Natural killer cell (primary cell): ENCODE measurements at regions not wholly inside any gene's neighbourhood (a gene's known extent, or its start where the extent isn't known, plus 50 kb on each side); places are given as distances from the start of the nearest gene placed in this dataset.

ENCODE experiments used
- ATAC-seq, 3 donors: fragments of 150-1000 bp in 2 of 3; fragments of 200-7000 bp in 1 of 3; cut with Tn5 transposase; 1 replicate in 1 of 3; 2 replicates in 2 of 3; pipeline ENCODE4 v1.10.0; 2021; ENCODE audit warnings: mild to moderate bottlenecking in 2 of 3, moderate library complexity in 2 of 3
- DNase-seq, 2 donors: peaks; one replicate each; pipeline versions ENCODE4 v3.0.0 to v3.0.0-alpha.2; 2013 to 2021; ENCODE audit warnings: mixed read lengths in 1 of 2
- H3K27ac ChIP-seq: one replicate; pipeline ENCODE4 v1.5.1; 2013; ENCODE audit warnings: mild to moderate bottlenecking, low read length
- H3K27me3 ChIP-seq: one replicate; pipeline ENCODE4 v1.6.1; 2013; ENCODE audit warnings: low read length; ENCODE audit not compliant: control insufficient read depth, insufficient read depth
- H3K36me3 ChIP-seq: one replicate; pipeline ENCODE4 v1.6.1; 2013; ENCODE audit warnings: low read length; ENCODE audit not compliant: control insufficient read depth, insufficient read depth
- H3K4me1 ChIP-seq: one replicate; pipeline ENCODE4 v1.6.1; 2013; ENCODE audit warnings: low read length; ENCODE audit not compliant: control insufficient read depth, insufficient read depth
- H3K4me3 ChIP-seq: one replicate; pipeline ENCODE4 v1.5.1; 2013; ENCODE audit warnings: low read length
- H3K9me3 ChIP-seq: one replicate; pipeline ENCODE4 v1.6.1; 2013; ENCODE audit warnings: low read length; ENCODE audit not compliant: control insufficient read depth, insufficient read depth
- H3K27ac Mint-ChIP-seq, 2 donors: one replicate each; pipeline ENCODE4 v1.8.0; 2022; ENCODE audit warnings: mild to moderate bottlenecking in 2 of 2, mixed read lengths in 2 of 2, moderate library complexity in 1 of 2
- H3K27me3 Mint-ChIP-seq, 2 donors: one replicate each; pipeline ENCODE4 v1.8.0; 2022; ENCODE audit warnings: low read depth in 2 of 2, mixed read lengths in 2 of 2
- H3K36me3 Mint-ChIP-seq: one replicate; pipeline ENCODE4 v1.8.0; 2022; ENCODE audit warnings: mixed read lengths
- H3K4me1 Mint-ChIP-seq, 2 donors: one replicate each; pipeline ENCODE4 v1.8.0; 2022; ENCODE audit warnings: mixed read lengths in 2 of 2
- H3K4me3 Mint-ChIP-seq: one replicate; pipeline ENCODE4 v1.8.0; 2022; ENCODE audit warnings: mild to moderate bottlenecking, moderate library complexity, mixed read lengths
- H3K9me3 Mint-ChIP-seq, 2 donors: one replicate each; pipeline ENCODE4 v1.8.0; 2022; ENCODE audit warnings: mixed read lengths in 2 of 2
- WGBS: methylation state at CpG from one replicate; pipeline ENCODE4 v1.1.7; 2013; ENCODE audit warnings: missing lambda C conversion rate; ENCODE audit not compliant: insufficient coverage; 5-methylcytosine and 5-hydroxymethylcytosine counted together
- intact Hi-C: fragments of 100-400 bp; cut with micrococcal nuclease; formaldehyde crosslinking; loops from one replicate; pipeline ENCODE4 v1.14.2; 2022
- TF ChIP-seq, protein P1 (sequence below): fragments of 200-600 bp; IDR thresholded peaks from one replicate; pipeline ENCODE4 v1.8.0; 2022; ENCODE audit warnings: antibody characterized with exemption

DNA sequence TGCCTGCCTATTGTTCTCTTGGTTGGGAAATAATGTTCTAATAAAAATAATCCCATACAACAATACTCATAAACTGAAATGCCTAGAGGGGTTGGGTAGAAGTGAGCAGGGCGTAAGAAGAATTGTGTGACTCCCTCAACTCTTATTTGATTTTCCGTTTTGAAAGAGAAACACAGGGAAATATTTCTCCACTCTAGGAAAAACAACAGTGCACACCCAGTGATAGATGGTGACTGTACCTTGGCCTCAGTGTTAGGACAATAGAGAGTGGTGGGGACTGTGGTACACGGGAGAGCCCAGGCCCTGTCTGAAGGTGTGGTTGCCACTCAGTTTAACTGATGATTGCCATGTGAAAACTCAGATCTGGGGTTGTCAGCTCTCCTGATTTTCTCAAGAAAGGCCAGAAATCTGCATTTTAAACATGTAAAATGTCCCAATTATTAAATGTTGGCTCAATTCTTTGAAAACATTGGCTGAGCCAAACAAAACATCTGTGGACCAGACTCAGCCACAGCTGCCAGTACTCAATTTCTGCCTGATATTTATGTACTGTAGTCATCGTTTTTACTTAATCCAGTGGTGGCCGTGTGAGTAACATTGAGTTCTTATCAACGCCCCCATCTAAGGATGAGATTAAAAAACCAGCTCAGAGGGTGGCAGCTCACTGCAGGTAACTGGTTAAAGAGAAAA lies 103.8 kb upstream of the ZNF618 start:
- intact Hi-C loops: no loop called here
- Mint-ChIP-seq H3K27ac (no peak overlapping the region), H3K4me3 (no peak overlapping the region), H3K4me1 (peaks cover 8% of the 10 kb centered on the region in 2 donors), H3K9me3 (no peaks in the 10 kb centered on the region), H3K36me3 (no peaks in the 10 kb centered on the region), H3K27me3 (peaks cover 2 to 7% of the 10 kb centered on the region in 2 donors)
- Histone ChIP-seq H3K27ac (no peak overlapping the region), H3K36me3 (no peaks in the 10 kb centered on the region), H3K4me3 (no peak overlapping the region), H3K9me3 (no peaks in the 10 kb centered on the region), H3K27me3 (no peaks in the 10 kb centered on the region), H3K4me1 (no peaks in the 10 kb centered on the region)
- WGBS: 90% methylated on average over 4 of the region's 6 CpGs
- DNase-seq (no peak), ATAC-seq (no peak)
- TF ChIP-seq, protein P1, sequence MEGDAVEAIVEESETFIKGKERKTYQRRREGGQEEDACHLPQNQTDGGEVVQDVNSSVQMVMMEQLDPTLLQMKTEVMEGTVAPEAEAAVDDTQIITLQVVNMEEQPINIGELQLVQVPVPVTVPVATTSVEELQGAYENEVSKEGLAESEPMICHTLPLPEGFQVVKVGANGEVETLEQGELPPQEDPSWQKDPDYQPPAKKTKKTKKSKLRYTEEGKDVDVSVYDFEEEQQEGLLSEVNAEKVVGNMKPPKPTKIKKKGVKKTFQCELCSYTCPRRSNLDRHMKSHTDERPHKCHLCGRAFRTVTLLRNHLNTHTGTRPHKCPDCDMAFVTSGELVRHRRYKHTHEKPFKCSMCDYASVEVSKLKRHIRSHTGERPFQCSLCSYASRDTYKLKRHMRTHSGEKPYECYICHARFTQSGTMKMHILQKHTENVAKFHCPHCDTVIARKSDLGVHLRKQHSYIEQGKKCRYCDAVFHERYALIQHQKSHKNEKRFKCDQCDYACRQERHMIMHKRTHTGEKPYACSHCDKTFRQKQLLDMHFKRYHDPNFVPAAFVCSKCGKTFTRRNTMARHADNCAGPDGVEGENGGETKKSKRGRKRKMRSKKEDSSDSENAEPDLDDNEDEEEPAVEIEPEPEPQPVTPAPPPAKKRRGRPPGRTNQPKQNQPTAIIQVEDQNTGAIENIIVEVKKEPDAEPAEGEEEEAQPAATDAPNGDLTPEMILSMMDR: no peak

DNA sequence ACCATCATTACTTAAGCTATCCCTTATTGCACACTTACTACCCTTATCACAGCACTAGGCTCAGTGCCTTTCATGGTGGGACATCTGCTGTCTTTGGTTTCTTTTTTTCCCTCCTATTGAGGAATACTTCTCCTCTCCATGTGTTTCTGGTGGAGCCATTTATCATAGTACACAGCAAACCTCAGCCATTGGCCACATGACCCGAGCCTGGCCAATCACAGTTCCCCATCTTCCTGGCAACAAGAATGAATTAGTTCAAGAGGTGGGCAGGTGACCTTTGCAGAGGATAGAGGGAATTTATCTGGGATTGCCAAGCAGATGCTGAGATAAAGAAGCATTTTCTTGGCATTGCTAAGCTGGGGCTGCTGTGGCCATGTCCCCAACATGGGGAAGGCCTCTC lies 101.1 kb upstream of the ZNF618 start:
- ATAC-seq (no peak), DNase-seq (no peak)
- no peaks in the 10 kb centered on the region for H3K9me3 ChIP-seq
- H3K36me3 Mint-ChIP-seq: no peaks in the 10 kb centered on the region
- H3K27ac ChIP-seq: no peak overlapping the region
- no peaks in the 10 kb centered on the region for H3K9me3 Mint-ChIP-seq
- peaks cover 0 to 7% of the 10 kb centered on the region in 2 donors for H3K27me3 Mint-ChIP-seq
- no peaks in the 10 kb centered on the region for H3K4me1 ChIP-seq
- intact Hi-C loops: no loop called here
- no peak overlapping the region for H3K27ac Mint-ChIP-seq
- H3K4me1 Mint-ChIP-seq: no peaks in the 10 kb centered on the region
- no peak overlapping the region for H3K4me3 ChIP-seq
- no peaks in the 10 kb centered on the region for H3K27me3 ChIP-seq
- no peak overlapping the region for H3K4me3 Mint-ChIP-seq
- TF ChIP-seq, protein P1: no peak
- no peaks in the 10 kb centered on the region for H3K36me3 ChIP-seq
- WGBS: 89% methylated on average over 1 of the region's 1 CpG

DNA sequence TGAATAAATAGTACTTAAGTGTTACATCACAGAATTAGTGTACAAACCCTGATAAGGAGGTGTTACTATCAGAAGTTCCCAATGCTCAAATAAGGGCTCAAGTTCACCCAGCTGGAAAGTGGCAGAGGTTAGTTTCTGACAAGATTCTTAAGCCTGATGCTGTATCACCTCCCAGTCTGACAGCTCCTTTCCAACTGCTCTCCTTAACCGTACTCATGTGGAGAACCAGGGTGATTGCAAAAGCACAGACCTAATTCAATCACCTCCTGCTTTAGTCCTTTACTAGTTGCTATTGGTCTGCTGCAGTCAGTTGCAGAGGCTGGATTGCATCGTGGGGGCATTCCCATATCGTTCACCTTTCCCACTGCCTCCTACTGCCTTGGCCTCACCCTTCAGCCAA lies 100.4 kb upstream of the ZNF618 start:
- no peak overlapping the region for H3K27ac Mint-ChIP-seq
- DNase-seq (no peak), ATAC-seq (no peak)
- Histone ChIP-seq H3K4me1 (no peaks in the 10 kb centered on the region), H3K4me3 (no peak overlapping the region), H3K27me3 (no peaks in the 10 kb centered on the region), H3K36me3 (no peaks in the 10 kb centered on the region), H3K9me3 (no peaks in the 10 kb centered on the region), H3K27ac (no peak overlapping the region)
- intact Hi-C loops: no loop called here
- no peak overlapping the region for H3K4me3 Mint-ChIP-seq
- H3K36me3 Mint-ChIP-seq: no peaks in the 10 kb centered on the region
- H3K4me1 Mint-ChIP-seq: no peaks in the 10 kb centered on the region
- H3K9me3 Mint-ChIP-seq: no peaks in the 10 kb centered on the region
- H3K27me3 Mint-ChIP-seq: peaks cover 0 to 7% of the 10 kb centered on the region in 2 donors
- TF ChIP-seq, protein P1: no peak
- 92% methylated on average over 3 of the region's 3 CpGs for WGBS

DNA sequence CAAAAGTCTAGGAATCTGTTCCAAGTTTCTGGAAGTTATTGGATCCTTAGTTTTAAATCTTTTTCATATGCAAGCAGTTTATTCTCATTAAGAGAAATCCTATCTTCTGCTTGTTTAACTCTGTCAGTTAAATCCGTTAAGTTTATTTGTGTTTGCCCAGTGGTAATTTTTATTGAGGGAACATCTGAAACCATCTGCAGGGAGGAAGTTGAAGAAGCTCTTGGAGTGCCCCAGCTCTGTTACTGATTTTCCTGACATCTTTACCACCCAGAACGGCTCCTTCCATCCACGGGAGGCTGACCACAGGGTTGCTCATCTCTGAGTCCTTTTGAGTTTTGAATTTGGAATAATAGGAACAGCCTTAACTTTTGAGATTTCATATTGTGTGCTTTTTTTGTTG lies 99.9 kb upstream of the ZNF618 start:
- Mint-ChIP-seq H3K4me3 (no peak overlapping the region), H3K27me3 (peaks cover 0 to 7% of the 10 kb centered on the region in 2 donors), H3K9me3 (no peaks in the 10 kb centered on the region), H3K27ac (no peak overlapping the region), H3K4me1 (no peaks in the 10 kb centered on the region), H3K36me3 (no peaks in the 10 kb centered on the region)
- DNase-seq (no peak), ATAC-seq (no peak)
- Histone ChIP-seq H3K4me3 (no peak overlapping the region), H3K27ac (no peak overlapping the region), H3K27me3 (no peaks in the 10 kb centered on the region), H3K9me3 (no peaks in the 10 kb centered on the region), H3K36me3 (no peaks in the 10 kb centered on the region), H3K4me1 (no peaks in the 10 kb centered on the region)
- TF ChIP-seq, protein P1: no peak
- intact Hi-C loops: no loop called here
- 100% methylated on average over 1 of the region's 3 CpGs for WGBS
